ENCODE measurements at regions not wholly inside any gene's neighbourhood (a gene's known extent, or its start where the extent isn't known, plus 50 kb on each side); places are given as distances from the start of the nearest gene placed in this dataset.

GRCh38 chr11:38252620-38253019 lies 1654.6 kb upstream of the RAG2 start:
- DNase-seq: no peak

GRCh38 chr11:38246451-38246850 lies 1648.4 kb upstream of the RAG2 start:
- DNase-seq: no peak

GRCh38 chr11:38226684-38227083 lies 1628.6 kb upstream of the RAG2 start:
- no peak for DNase-seq

- DNase-seq: no peak
Measured at GRCh38 chr11:38221295-38221694, 1623.3 kb upstream of the RAG2 start.

GRCh38 chr11:38219636-38220035 lies 1621.6 kb upstream of the RAG2 start:
- DNase-seq: no peak

GRCh38 chr11:38208951-38209350 lies 1610.9 kb upstream of the RAG2 start:
- no peak for DNase-seq

GRCh38 chr11:38206663-38207062 lies 1608.6 kb upstream of the RAG2 start:
- no peak for DNase-seq

- no peak for DNase-seq
Measured at GRCh38 chr11:38191101-38191500, 1593.1 kb upstream of the RAG2 start.

- DNase-seq: no peak
Measured at GRCh38 chr11:38182126-38182866, 1584.3 kb upstream of the RAG2 start.

GRCh38 chr11:38176686-38177322 lies 1578.8 kb upstream of the RAG2 start:
- no peak for DNase-seq

- no peak for DNase-seq
Measured at GRCh38 chr11:38173676-38174075, 1575.6 kb upstream of the RAG2 start.

- DNase-seq: no peak
Measured at GRCh38 chr11:38169286-38169685, 1571.2 kb upstream of the RAG2 start.

- DNase-seq: no peak
Measured at GRCh38 chr11:38163526-38163925, 1565.5 kb upstream of the RAG2 start.

GRCh38 chr11:38160433-38160832 lies 1562.4 kb upstream of the RAG2 start:
- DNase-seq: no peak

- no peak for DNase-seq
Measured at GRCh38 chr11:38159038-38159437, 1561.0 kb upstream of the RAG2 start.

- DNase-seq: no peak
Measured at GRCh38 chr11:38156495-38157146, 1558.6 kb upstream of the RAG2 start.

GRCh38 chr11:38155856-38156255 lies 1557.8 kb upstream of the RAG2 start:
- no peak for DNase-seq

- DNase-seq: no peak
Measured at GRCh38 chr11:38153985-38154384, 1555.9 kb upstream of the RAG2 start.

- no peak for DNase-seq
Measured at GRCh38 chr11:38143852-38144251, 1545.8 kb upstream of the RAG2 start.

- DNase-seq: no peak
Measured at GRCh38 chr11:38138972-38139371, 1540.9 kb upstream of the RAG2 start.

- DNase-seq: no peak
Measured at GRCh38 chr11:38136887-38137286, 1538.9 kb upstream of the RAG2 start.

GRCh38 chr11:38131535-38131934 lies 1533.5 kb upstream of the RAG2 start:
- DNase-seq: no peak

- DNase-seq: no peak
Measured at GRCh38 chr11:38130976-38131375, 1532.9 kb upstream of the RAG2 start.

GRCh38 chr11:38130514-38130913 lies 1532.5 kb upstream of the RAG2 start:
- DNase-seq: no peak
